WTC11 (cell line): ENCODE measurements at regions not wholly inside any gene's neighbourhood (a gene's known extent, or its start where the extent isn't known, plus 50 kb on each side); places are given as distances from the start of the nearest gene placed in this dataset.

Experiments used
- ATAC-seq: fragments of 200-7000 bp; cut with Tn5 transposase; 2 replicates; pipeline ENCODE4 v1.10.0; 2021; ENCODE audit warnings: mild to moderate bottlenecking, moderate library complexity
- CTCF ChIA-PET: fragments of 300-600 bp; sonication (Branson Sonifier 250); formaldehyde crosslinking; loops from one replicate; lab custom pipeline; 2021; ENCODE audit warnings: antibody characterized with exemption; lab: Charles Lee
- POLR2A ChIA-PET: fragments of 350-600 bp; sonication (Branson Sonifier 250); formaldehyde crosslinking; loops from one replicate; lab custom pipeline; 2021; ENCODE audit warnings: antibody characterized with exemption; lab: Charles Lee
- DNase-seq: peaks from one replicate; pipeline ENCODE4 v3.0.0; 2021; ENCODE audit warnings: low spot score
- H3K27ac Mint-ChIP-seq: 2 replicates; pipeline ENCODE4 v1.8.0; 2021; ENCODE audit warnings: mixed read lengths
- H3K27me3 Mint-ChIP-seq: 2 replicates; pipeline ENCODE4 v1.8.0; 2021; ENCODE audit warnings: low read depth, mild to moderate bottlenecking, moderate library complexity, mixed read lengths
- H3K36me3 Mint-ChIP-seq: 2 replicates; pipeline ENCODE4 v1.8.0; 2021; ENCODE audit warnings: mixed read lengths
- H3K4me1 Mint-ChIP-seq: 2 replicates; pipeline ENCODE4 v1.8.0; 2022; ENCODE audit warnings: mixed read lengths
- H3K4me3 Mint-ChIP-seq: 2 replicates; pipeline ENCODE4 v1.8.0; 2021; ENCODE audit warnings: mild to moderate bottlenecking, moderate library complexity, mixed read lengths
- H3K9me3 Mint-ChIP-seq: 2 replicates; pipeline ENCODE4 v1.8.0; 2021; ENCODE audit warnings: mixed read lengths
- MYBL2 ChIP-seq: sonication (generic); formaldehyde crosslinking; IDR thresholded peaks from 2 replicates; pipeline ENCODE4 v1.8.1; 2023; ENCODE audit warnings: mild to moderate bottlenecking, moderate library complexity, missing genetic modification reagents
- NFATC4 ChIP-seq: fragments of 250-450 bp; sonication (Bioruptor Pico); IDR thresholded peaks from 2 replicates; pipeline ENCODE4 v1.9.0; 2021; ENCODE audit warnings: mild to moderate bottlenecking
- NFE2L1 ChIP-seq: sonication (generic); formaldehyde crosslinking; IDR thresholded peaks from 2 replicates; pipeline ENCODE4 v1.8.1; 2023; ENCODE audit warnings: missing genetic modification reagents
- SP1 ChIP-seq: sonication (generic); formaldehyde crosslinking; conservative IDR thresholded peaks from 2 replicates; pipeline ENCODE4 v1.8.1; 2022; ENCODE audit warnings: missing genetic modification reagents
- ZBTB21 ChIP-seq: sonication (generic); formaldehyde crosslinking; IDR thresholded peaks from 2 replicates; pipeline ENCODE4 v1.8.1; 2023; ENCODE audit warnings: mild to moderate bottlenecking, missing genetic modification reagents, borderline replicate concordance
- ZNF232 ChIP-seq: sonication (generic); formaldehyde crosslinking; IDR thresholded peaks from 2 replicates; pipeline ENCODE4 v1.8.0; 2022; ENCODE audit warnings: mild to moderate bottlenecking, missing genetic modification reagents
- ZNF317 ChIP-seq: sonication (generic); formaldehyde crosslinking; IDR thresholded peaks from 2 replicates; pipeline ENCODE4 v1.8.1; 2023; ENCODE audit warnings: low read depth, mild to moderate bottlenecking, moderate library complexity, missing genetic modification reagents, borderline replicate concordance
- TF ChIP-seq, protein P1 (sequence below): sonication (generic); formaldehyde crosslinking; IDR thresholded peaks from 2 replicates; pipeline ENCODE4 v1.8.1; 2022; ENCODE audit warnings: low read depth, missing genetic modification reagents, borderline replicate concordance
- TF ChIP-seq, protein P2 (sequence below): fragments of 200-600 bp; IDR thresholded peaks from 2 replicates; pipeline ENCODE4 v1.8.0; 2022; ENCODE audit warnings: antibody characterized with exemption
- TF ChIP-seq, protein P3 (sequence below): sonication (generic); formaldehyde crosslinking; IDR thresholded peaks from 2 replicates; pipeline ENCODE4 v1.8.1; 2023; ENCODE audit warnings: mild to moderate bottlenecking, missing genetic modification reagents
- TF ChIP-seq, protein P4 (sequence below): sonication (generic); formaldehyde crosslinking; conservative IDR thresholded peaks from 2 replicates; pipeline ENCODE4 v1.8.1; 2022; ENCODE audit warnings: mild to moderate bottlenecking, missing genetic modification reagents
- TF ChIP-seq, protein P5 (sequence below): sonication (generic); formaldehyde crosslinking; IDR thresholded peaks from 2 replicates; pipeline ENCODE4 v1.8.0; 2023; ENCODE audit warnings: missing genetic modification reagents

DNA sequence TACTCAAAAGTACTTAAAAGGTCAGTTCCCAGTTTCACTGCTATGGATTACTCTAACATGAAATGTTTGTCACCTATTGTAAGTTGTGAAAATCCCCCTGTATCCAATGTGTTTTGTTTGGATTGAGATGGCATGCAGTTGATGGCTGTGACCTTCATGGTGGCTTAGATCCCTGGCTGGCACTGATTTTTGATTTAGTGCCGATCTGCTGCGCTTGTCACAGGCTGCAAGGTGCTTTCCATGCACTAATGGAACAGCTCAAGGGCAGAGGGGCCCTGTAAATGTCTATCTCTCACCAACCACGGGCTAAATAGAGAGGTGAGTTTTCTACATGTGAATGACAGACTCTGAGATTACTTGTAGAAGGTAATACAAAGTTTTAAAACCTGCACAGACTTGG, 69.8 kb upstream of the WDR41 start (continued):
- TF ChIP-seq ZNF232 (CRISPR knock-in tag) (no peak), SP1 (CRISPR knock-in tag) (no peak), NFATC4 (CRISPR knock-in tag) (no peak)

DNA sequence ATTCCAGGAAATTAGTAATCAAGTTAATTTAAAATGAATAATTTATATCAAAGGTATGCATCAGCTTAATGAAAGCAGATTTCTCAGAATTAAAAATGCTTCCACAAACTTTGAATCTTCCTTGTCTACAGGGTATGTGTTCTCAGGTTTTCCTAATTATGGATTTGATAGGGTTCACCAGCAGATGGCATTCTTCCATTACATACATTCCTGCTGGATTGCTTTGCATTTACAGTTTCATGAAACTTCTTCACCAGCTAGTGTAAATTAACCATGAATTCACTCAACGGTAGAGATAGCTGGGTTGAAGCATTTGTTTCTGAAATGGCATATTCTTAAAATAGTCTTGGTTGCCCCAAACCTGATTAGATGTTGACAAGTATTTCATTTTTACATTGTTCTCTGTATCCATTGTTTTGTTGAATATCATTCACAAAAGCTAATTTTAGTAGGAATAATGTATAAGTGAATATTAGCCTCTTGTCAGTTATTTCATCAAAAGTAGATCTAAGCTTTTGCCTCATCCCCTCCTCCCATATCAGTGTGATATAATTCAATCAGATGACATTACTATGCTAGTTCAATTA, 68.7 kb upstream of the WDR41 start:
- Mint-ChIP-seq H3K4me1 (0 out of 2 replicates have a peak, but pooled peaks cover 2% of the 10 kb centered on the region), H3K4me3 (no peak overlapping the region), H3K27ac (no peak overlapping the region), H3K36me3 (no peaks in the 10 kb centered on the region)
- ATAC-seq = peak; percentile 59
- DNase-seq = no peak
- CTCF ChIA-PET = interaction anchor here (0.6 to 1.8 kb wide), 18 partner anchors 9 to 623 kb away, joined by 3 to 15 read pairs (median 4); partner anchors contain the start of gene OTP
- TF ChIP-seq, protein P1, sequence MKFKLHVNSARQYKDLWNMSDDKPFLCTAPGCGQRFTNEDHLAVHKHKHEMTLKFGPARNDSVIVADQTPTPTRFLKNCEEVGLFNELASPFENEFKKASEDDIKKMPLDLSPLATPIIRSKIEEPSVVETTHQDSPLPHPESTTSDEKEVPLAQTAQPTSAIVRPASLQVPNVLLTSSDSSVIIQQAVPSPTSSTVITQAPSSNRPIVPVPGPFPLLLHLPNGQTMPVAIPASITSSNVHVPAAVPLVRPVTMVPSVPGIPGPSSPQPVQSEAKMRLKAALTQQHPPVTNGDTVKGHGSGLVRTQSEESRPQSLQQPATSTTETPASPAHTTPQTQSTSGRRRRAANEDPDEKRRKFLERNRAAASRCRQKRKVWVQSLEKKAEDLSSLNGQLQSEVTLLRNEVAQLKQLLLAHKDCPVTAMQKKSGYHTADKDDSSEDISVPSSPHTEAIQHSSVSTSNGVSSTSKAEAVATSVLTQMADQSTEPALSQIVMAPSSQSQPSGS (CRISPR knock-in tag) = no peak
- TF ChIP-seq, protein P2, sequence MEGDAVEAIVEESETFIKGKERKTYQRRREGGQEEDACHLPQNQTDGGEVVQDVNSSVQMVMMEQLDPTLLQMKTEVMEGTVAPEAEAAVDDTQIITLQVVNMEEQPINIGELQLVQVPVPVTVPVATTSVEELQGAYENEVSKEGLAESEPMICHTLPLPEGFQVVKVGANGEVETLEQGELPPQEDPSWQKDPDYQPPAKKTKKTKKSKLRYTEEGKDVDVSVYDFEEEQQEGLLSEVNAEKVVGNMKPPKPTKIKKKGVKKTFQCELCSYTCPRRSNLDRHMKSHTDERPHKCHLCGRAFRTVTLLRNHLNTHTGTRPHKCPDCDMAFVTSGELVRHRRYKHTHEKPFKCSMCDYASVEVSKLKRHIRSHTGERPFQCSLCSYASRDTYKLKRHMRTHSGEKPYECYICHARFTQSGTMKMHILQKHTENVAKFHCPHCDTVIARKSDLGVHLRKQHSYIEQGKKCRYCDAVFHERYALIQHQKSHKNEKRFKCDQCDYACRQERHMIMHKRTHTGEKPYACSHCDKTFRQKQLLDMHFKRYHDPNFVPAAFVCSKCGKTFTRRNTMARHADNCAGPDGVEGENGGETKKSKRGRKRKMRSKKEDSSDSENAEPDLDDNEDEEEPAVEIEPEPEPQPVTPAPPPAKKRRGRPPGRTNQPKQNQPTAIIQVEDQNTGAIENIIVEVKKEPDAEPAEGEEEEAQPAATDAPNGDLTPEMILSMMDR = peak; percentile 38
- TF ChIP-seq, all 79 proteins: peak for 1
- Mint-ChIP-seq H3K9me3 (no peaks in the 10 kb centered on the region), H3K27me3 (peaks cover 2% of the 10 kb centered on the region; the same call in 1 of the 2 replicates)
- POLR2A ChIA-PET = no interaction called here

DNA sequence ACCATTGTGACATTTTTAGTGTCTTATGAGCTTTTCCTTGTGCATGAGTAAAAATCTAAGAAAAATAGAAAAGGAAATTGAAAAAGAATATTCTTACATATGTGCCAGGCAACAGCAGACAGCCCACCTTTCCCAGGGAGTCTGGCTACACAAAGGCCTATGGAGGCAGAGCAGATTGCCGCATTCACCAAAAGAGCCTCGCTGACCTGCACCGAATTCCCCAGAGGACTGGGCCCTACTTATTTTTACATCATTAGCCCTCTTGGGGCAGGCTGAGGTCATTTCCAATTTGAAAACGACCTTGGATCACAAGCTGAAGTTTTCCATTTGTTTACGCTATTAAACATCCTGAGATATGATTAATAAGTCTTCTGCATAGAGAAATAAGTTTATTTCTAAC, 66.2 kb upstream of the WDR41 start:
- CTCF ChIA-PET = interaction anchor here (1.1 kb wide), 1 partner anchor 66 kb away, joined by 4 read pairs; the partner anchor contains the start of gene WDR41
- 0 out of 2 replicates have a peak, but pooled peaks cover 2% of the 10 kb centered on the region for H3K4me1 Mint-ChIP-seq
- POLR2A ChIA-PET = no interaction called here
- ATAC-seq = peak; percentile 61; the same call in 1 of the 2 replicates
- no peaks in the 10 kb centered on the region for H3K9me3 Mint-ChIP-seq
- no peak overlapping the region for H3K4me3 Mint-ChIP-seq
- TF ChIP-seq, protein P3, sequence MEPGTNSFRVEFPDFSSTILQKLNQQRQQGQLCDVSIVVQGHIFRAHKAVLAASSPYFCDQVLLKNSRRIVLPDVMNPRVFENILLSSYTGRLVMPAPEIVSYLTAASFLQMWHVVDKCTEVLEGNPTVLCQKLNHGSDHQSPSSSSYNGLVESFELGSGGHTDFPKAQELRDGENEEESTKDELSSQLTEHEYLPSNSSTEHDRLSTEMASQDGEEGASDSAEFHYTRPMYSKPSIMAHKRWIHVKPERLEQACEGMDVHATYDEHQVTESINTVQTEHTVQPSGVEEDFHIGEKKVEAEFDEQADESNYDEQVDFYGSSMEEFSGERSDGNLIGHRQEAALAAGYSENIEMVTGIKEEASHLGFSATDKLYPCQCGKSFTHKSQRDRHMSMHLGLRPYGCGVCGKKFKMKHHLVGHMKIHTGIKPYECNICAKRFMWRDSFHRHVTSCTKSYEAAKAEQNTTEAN (CRISPR knock-in tag) = no peak
- TF ChIP-seq ZBTB21 (CRISPR knock-in tag) (no peak), ZNF317 (CRISPR knock-in tag) (0 out of 2 replicates have a peak, but pooled peaks have one; percentile 17), NFE2L1 (CRISPR knock-in tag) (no peak)
- H3K27ac Mint-ChIP-seq = no peak overlapping the region
- H3K27me3 Mint-ChIP-seq = peaks cover 5% of the 10 kb centered on the region; the same call in 1 of the 2 replicates
- no peaks in the 10 kb centered on the region for H3K36me3 Mint-ChIP-seq
- no peak for DNase-seq

DNA sequence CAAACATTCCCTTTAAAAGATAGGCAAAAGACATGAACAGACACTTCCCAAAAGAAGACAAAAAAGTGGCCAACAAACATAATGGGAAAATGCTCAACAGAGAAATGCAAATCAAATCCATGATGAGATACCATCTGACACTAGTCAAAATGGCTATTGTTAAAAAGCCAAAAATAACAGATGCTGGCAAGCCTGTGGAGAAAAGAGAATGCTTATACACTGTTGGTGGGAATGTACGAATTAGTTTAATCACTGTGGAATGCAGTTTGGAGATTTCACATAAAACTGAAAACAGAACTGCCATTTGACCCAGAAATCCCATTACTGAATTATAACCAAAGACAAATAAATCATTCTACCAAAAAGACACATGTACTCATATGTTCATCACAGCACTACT, 58.3 kb upstream of the WDR41 start:
- DNase-seq (no peak), ATAC-seq (no peak)
- CTCF ChIA-PET = no interaction called here
- Mint-ChIP-seq H3K36me3 (no peaks in the 10 kb centered on the region; the same call in 1 of the 2 replicates), H3K4me1 (no peaks in the 10 kb centered on the region), H3K27ac (no peak overlapping the region), H3K4me3 (no peak overlapping the region), H3K27me3 (peaks cover 7% of the 10 kb centered on the region; the same call in 1 of the 2 replicates), H3K9me3 (peaks cover 36% of the 10 kb centered on the region)
- TF ChIP-seq MYBL2 (CRISPR knock-in tag) (no peak), ZBTB21 (CRISPR knock-in tag) (no peak)
- TF ChIP-seq, protein P4, sequence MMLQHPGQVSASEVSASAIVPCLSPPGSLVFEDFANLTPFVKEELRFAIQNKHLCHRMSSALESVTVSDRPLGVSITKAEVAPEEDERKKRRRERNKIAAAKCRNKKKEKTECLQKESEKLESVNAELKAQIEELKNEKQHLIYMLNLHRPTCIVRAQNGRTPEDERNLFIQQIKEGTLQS (CRISPR knock-in tag) = no peak
- TF ChIP-seq, protein P5, sequence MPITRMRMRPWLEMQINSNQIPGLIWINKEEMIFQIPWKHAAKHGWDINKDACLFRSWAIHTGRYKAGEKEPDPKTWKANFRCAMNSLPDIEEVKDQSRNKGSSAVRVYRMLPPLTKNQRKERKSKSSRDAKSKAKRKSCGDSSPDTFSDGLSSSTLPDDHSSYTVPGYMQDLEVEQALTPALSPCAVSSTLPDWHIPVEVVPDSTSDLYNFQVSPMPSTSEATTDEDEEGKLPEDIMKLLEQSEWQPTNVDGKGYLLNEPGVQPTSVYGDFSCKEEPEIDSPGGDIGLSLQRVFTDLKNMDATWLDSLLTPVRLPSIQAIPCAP (CRISPR knock-in tag) = no peak
- POLR2A ChIA-PET = no interaction called here
